Mesothelial cell of epicardium (in vitro differentiated cells): ENCODE measurements at regions not wholly inside any gene's neighbourhood (a gene's known extent, or its start where the extent isn't known, plus 50 kb on each side); places are given as distances from the start of the nearest gene placed in this dataset.

Source experiments
- DNase-seq, 2 experiments: peaks; one replicate each; pipeline ENCODE4 v3.0.0; 2021; ENCODE audit warnings: low spot score in 2 of 2; ENCODE audit not compliant: unreplicated experiment in 2 of 2
- H3K27ac Mint-ChIP-seq: 2 replicates; pipeline ENCODE4 v1.8.0; 2021; ENCODE audit warnings: mixed read lengths
- H3K27me3 Mint-ChIP-seq: 2 replicates; pipeline ENCODE4 v1.8.0; 2021; ENCODE audit warnings: low read depth, mixed read lengths
- H3K36me3 Mint-ChIP-seq: 2 replicates; pipeline ENCODE4 v1.8.0; 2021; ENCODE audit warnings: mixed read lengths
- H3K4me1 Mint-ChIP-seq: 2 replicates; pipeline ENCODE4 v1.8.0; 2021; ENCODE audit warnings: mixed read lengths
- H3K4me3 Mint-ChIP-seq: 2 replicates; pipeline ENCODE4 v1.8.0; 2021; ENCODE audit warnings: mild to moderate bottlenecking, moderate library complexity, mixed read lengths
- H3K9me3 Mint-ChIP-seq: 2 replicates; pipeline ENCODE4 v1.8.0; 2021; ENCODE audit warnings: mixed read lengths
- CTCF ChIP-seq: fragments of 200-600 bp; sonication (generic); IDR thresholded peaks from one replicate; pipeline ENCODE4 v1.5.0; 2021; ENCODE audit warnings: antibody characterized with exemption; ENCODE audit not compliant: unreplicated experiment

GRCh38 chr12:108037960-108038359 is 91.1 kb upstream of the WSCD2 start:
- Mint-ChIP-seq H3K4me3 (no peak overlapping the region), H3K27me3 (peaks cover 66% of the 10 kb centered on the region), H3K4me1 (no peaks in the 10 kb centered on the region), H3K9me3 (no peaks in the 10 kb centered on the region), H3K36me3 (no peaks in the 10 kb centered on the region), H3K27ac (no peak overlapping the region)
- TF ChIP-seq CTCF, result no peak
- no peak for DNase-seq

GRCh38 chr12:108039794-108040193 is 89.3 kb upstream of the WSCD2 start:
- no peak for TF ChIP-seq CTCF
- H3K36me3 Mint-ChIP-seq, result no peaks in the 10 kb centered on the region
- H3K27me3 Mint-ChIP-seq, result peaks cover 63% of the 10 kb centered on the region

GRCh38 chr12:108040947-108041346 is 88.1 kb upstream of the WSCD2 start:
- no peak overlapping the region for H3K27ac Mint-ChIP-seq
- H3K9me3 Mint-ChIP-seq, result no peaks in the 10 kb centered on the region
- H3K4me3 Mint-ChIP-seq, result no peak overlapping the region
- TF ChIP-seq CTCF, result no peak
- DNase-seq, result no peak
- H3K4me1 Mint-ChIP-seq, result no peaks in the 10 kb centered on the region
- H3K27me3 Mint-ChIP-seq, result peaks cover 60% of the 10 kb centered on the region
- no peaks in the 10 kb centered on the region for H3K36me3 Mint-ChIP-seq

More at GRCh38 chr12:108039794-108040193, 89.3 kb upstream of the WSCD2 start:
- no peak for DNase-seq
- no peaks in the 10 kb centered on the region for H3K4me1 Mint-ChIP-seq
- no peak overlapping the region for H3K4me3 Mint-ChIP-seq
- no peaks in the 10 kb centered on the region for H3K9me3 Mint-ChIP-seq
- no peak overlapping the region for H3K27ac Mint-ChIP-seq

- no peaks in the 10 kb centered on the region for H3K9me3 Mint-ChIP-seq
- DNase-seq, result no peak
- no peak overlapping the region for H3K4me3 Mint-ChIP-seq
- no peak overlapping the region for H3K27ac Mint-ChIP-seq
- TF ChIP-seq CTCF, result no peak
- no peaks in the 10 kb centered on the region for H3K4me1 Mint-ChIP-seq
- H3K36me3 Mint-ChIP-seq, result no peaks in the 10 kb centered on the region
- H3K27me3 Mint-ChIP-seq, result peaks cover 58% of the 10 kb centered on the region
Observed at GRCh38 chr12:108043286-108043685, 85.8 kb upstream of the WSCD2 start.

- TF ChIP-seq CTCF, result no peak
- no peaks in the 10 kb centered on the region for H3K4me1 Mint-ChIP-seq
- H3K9me3 Mint-ChIP-seq, result no peaks in the 10 kb centered on the region
- peaks cover 56% of the 10 kb centered on the region for H3K27me3 Mint-ChIP-seq
- H3K27ac Mint-ChIP-seq, result no peak overlapping the region
- H3K36me3 Mint-ChIP-seq, result no peaks in the 10 kb centered on the region
- H3K4me3 Mint-ChIP-seq, result no peak overlapping the region
- no peak for DNase-seq
Observed at GRCh38 chr12:108043750-108044533, 85.1 kb upstream of the WSCD2 start.
